HEK293 (cell line): ENCODE measurements at regions not wholly inside any gene's neighbourhood (a gene's known extent, or its start where the extent isn't known, plus 50 kb on each side); places are given as distances from the start of the nearest gene placed in this dataset.

Source experiments
- CTCF ChIA-PET: fragments of 350-600 bp; formaldehyde crosslinking; extraction: SDS; loops from one replicate; lab custom pipeline; 2021; ENCODE audit warnings: antibody characterized with exemption; lab: Yijun Ruan, JAX
- POLR2A ChIA-PET: fragments of 300-600 bp; formaldehyde crosslinking; extraction: SDS; loops from one replicate; lab custom pipeline; 2020; ENCODE audit warnings: antibody characterized with exemption, inconsistent platforms; lab: Yijun Ruan, JAX
- H3K27ac ChIP-seq: fragments of 200-500 bp; sonication (Bioruptor generic); 2 replicates; pipeline ENCODE4 v1.5.1; 2014; ENCODE audit warnings: low read depth, low read length, control low read depth, inconsistent platforms; ENCODE audit errors: extremely low read depth
- H3K36me3 ChIP-seq, 2 experiments: fragments of 200-500 bp in 1 of 2; sonication (Bioruptor generic) in 1 of 2; 1 replicate in 1 of 2; 2 replicates in 1 of 2; pipeline ENCODE4 v1.5.1; 2014 to 2017; ENCODE audit warnings: inconsistent platforms in 2 of 2, low read length in 2 of 2; ENCODE audit not compliant: control insufficient read depth in 2 of 2, insufficient read depth in 1 of 2
- H3K4me1 ChIP-seq: fragments of 200-500 bp; sonication (Bioruptor generic); 2 replicates; pipeline ENCODE4 v1.5.1; 2014; ENCODE audit warnings: mild to moderate bottlenecking, low read length, inconsistent platforms; ENCODE audit not compliant: control insufficient read depth, insufficient read depth
- H3K4me3 ChIP-seq: 2 replicates; pipeline ENCODE4 v1.5.1; 2011; ENCODE audit warnings: low read depth, mild to moderate bottlenecking, control low read depth, low read length, moderate library complexity
- H3K9me3 ChIP-seq: fragments of 200-500 bp; sonication (Bioruptor generic); 2 replicates; pipeline ENCODE4 v1.5.1; 2014; ENCODE audit warnings: low read depth, low read length, inconsistent platforms; ENCODE audit not compliant: control insufficient read depth, insufficient read depth
- BCL11A ChIP-seq: fragments of 450-650 bp; formaldehyde crosslinking; IDR thresholded peaks from 2 replicates; pipeline ENCODE4 v1.5.1; 2016; ENCODE audit warnings: low read depth, missing biosample characterization, missing genetic modification characterization
- CTCF ChIP-seq: fragments of 450-650 bp; formaldehyde crosslinking; IDR thresholded peaks from 2 replicates; pipeline ENCODE4 v1.5.1; 2016; ENCODE audit warnings: missing biosample characterization, missing genetic modification characterization
- IKZF3 ChIP-seq: fragments of 450-650 bp; IDR thresholded peaks from 2 replicates; pipeline ENCODE4 v1.5.0; 2018; ENCODE audit warnings: missing biosample characterization, mild to moderate bottlenecking, missing genetic modification characterization, moderate library complexity
- SP7 ChIP-seq: fragments of 450-650 bp; formaldehyde crosslinking; IDR thresholded peaks from 2 replicates; pipeline ENCODE4 v1.5.1; 2016; ENCODE audit warnings: missing biosample characterization, missing genetic modification characterization
- ZBTB6 ChIP-seq: fragments of 450-650 bp; formaldehyde crosslinking; IDR thresholded peaks from 2 replicates; pipeline ENCODE4 v1.5.1; 2017; ENCODE audit warnings: missing biosample characterization, missing genetic modification characterization
- ZNF112 ChIP-seq: fragments of 450-650 bp; formaldehyde crosslinking; IDR thresholded peaks from 2 replicates; pipeline ENCODE4 v1.5.0; 2017; ENCODE audit warnings: missing biosample characterization, missing genetic modification characterization
- ZNF175 ChIP-seq: fragments of 450-650 bp; formaldehyde crosslinking; IDR thresholded peaks from 2 replicates; pipeline ENCODE4 v1.5.1; 2016; ENCODE audit warnings: missing biosample characterization, missing genetic modification characterization
- ZNF223 ChIP-seq: fragments of 450-650 bp; formaldehyde crosslinking; IDR thresholded peaks from 2 replicates; pipeline ENCODE4 v1.5.1; 2016; ENCODE audit warnings: missing biosample characterization, missing genetic modification characterization
- ZNF266 ChIP-seq: fragments of 450-650 bp; formaldehyde crosslinking; IDR thresholded peaks from 2 replicates; pipeline ENCODE4 v1.5.1; 2016; ENCODE audit warnings: missing biosample characterization, missing genetic modification characterization, low read depth
- ZNF302 ChIP-seq: fragments of 450-650 bp; formaldehyde crosslinking; IDR thresholded peaks from 2 replicates; pipeline ENCODE4 v1.5.1; 2016; ENCODE audit warnings: missing biosample characterization, missing genetic modification characterization, low read depth
- ZNF324 ChIP-seq: fragments of 450-650 bp; formaldehyde crosslinking; IDR thresholded peaks from 2 replicates; pipeline ENCODE4 v1.5.1; 2016; ENCODE audit warnings: missing biosample characterization, missing genetic modification characterization
- ZNF354C ChIP-seq: fragments of 450-650 bp; formaldehyde crosslinking; IDR thresholded peaks from 2 replicates; pipeline ENCODE4 v1.5.1; 2016; ENCODE audit warnings: missing biosample characterization, missing genetic modification characterization, low read depth, borderline replicate concordance
- ZNF416 ChIP-seq: fragments of 450-650 bp; formaldehyde crosslinking; IDR thresholded peaks from 2 replicates; pipeline ENCODE4 v1.5.1; 2016; ENCODE audit warnings: missing biosample characterization, missing genetic modification characterization
- ZNF426 ChIP-seq: fragments of 450-650 bp; formaldehyde crosslinking; IDR thresholded peaks from 2 replicates; pipeline ENCODE4 v1.5.1; 2017; ENCODE audit warnings: missing biosample characterization, missing genetic modification characterization, mild to moderate bottlenecking, inconsistent platforms, moderate library complexity
- ZNF433 ChIP-seq: fragments of 450-650 bp; formaldehyde crosslinking; IDR thresholded peaks from 2 replicates; pipeline ENCODE4 v1.5.1; 2016; ENCODE audit warnings: missing biosample characterization, missing genetic modification characterization, low read depth
- ZNF510 ChIP-seq: fragments of 450-650 bp; formaldehyde crosslinking; IDR thresholded peaks from 2 replicates; pipeline ENCODE4 v1.5.1; 2018; ENCODE audit warnings: mild to moderate bottlenecking, missing genetic modification characterization, missing biosample characterization; ENCODE audit not compliant: insufficient replicate concordance
- ZNF558 ChIP-seq: fragments of 450-650 bp; formaldehyde crosslinking; IDR thresholded peaks from 2 replicates; pipeline ENCODE4 v1.5.1; 2016; ENCODE audit warnings: missing biosample characterization, missing genetic modification characterization
- ZNF692 ChIP-seq: fragments of 450-650 bp; formaldehyde crosslinking; IDR thresholded peaks from 2 replicates; pipeline ENCODE4 v1.5.1; 2016; ENCODE audit warnings: missing biosample characterization, missing genetic modification characterization
- ZNF776 ChIP-seq: fragments of 450-650 bp; formaldehyde crosslinking; IDR thresholded peaks from 2 replicates; pipeline ENCODE4 v1.5.0; 2017; ENCODE audit warnings: missing biosample characterization, missing genetic modification characterization, borderline replicate concordance
- ZNF843 ChIP-seq: fragments of 450-650 bp; formaldehyde crosslinking; IDR thresholded peaks from 2 replicates; pipeline ENCODE4 v1.5.1; 2016; ENCODE audit warnings: missing biosample characterization, missing genetic modification characterization
- ZSCAN5A ChIP-seq: fragments of 450-650 bp; formaldehyde crosslinking; IDR thresholded peaks from 2 replicates; pipeline ENCODE4 v1.5.1; 2016; ENCODE audit warnings: missing biosample characterization, missing genetic modification characterization
- TF ChIP-seq, protein P1 (sequence below): fragments of 450-650 bp; formaldehyde crosslinking; IDR thresholded peaks from 2 replicates; pipeline ENCODE4 v1.5.1; 2016; ENCODE audit warnings: missing biosample characterization, missing genetic modification characterization

DNA sequence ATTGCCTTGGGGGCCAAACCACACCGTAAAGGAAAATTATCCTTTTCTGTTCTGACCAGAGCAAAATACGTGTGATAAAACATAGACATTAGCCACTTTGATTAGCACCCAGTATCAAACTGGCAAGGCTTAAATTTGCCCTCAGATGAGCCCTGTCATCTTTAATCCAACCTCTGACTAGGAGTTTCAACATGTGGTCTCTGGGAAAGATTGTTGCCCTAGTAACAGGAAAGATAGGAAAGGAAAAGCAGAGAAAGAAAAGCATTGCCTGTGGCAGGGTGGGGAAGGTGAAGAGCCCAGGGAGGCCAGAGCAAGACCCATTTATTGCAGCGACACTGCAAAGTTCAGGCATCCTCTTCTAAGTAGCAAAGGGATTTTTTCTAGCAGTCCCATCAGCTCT is 181.5 kb upstream of the SCN7A start:
- ChIA-PET CTCF (no interaction called here), POLR2A (no interaction called here)
- H3K9me3 ChIP-seq: no peaks in the 10 kb centered on the region
- no peaks in the 10 kb centered on the region for H3K36me3 ChIP-seq
- no peak overlapping the region for H3K4me3 ChIP-seq
- H3K27ac ChIP-seq: no peak overlapping the region
- TF ChIP-seq ZNF266: no peak
- TF ChIP-seq ZNF558 (tag by site-specific recombination): no peak
- TF ChIP-seq, protein P1, sequence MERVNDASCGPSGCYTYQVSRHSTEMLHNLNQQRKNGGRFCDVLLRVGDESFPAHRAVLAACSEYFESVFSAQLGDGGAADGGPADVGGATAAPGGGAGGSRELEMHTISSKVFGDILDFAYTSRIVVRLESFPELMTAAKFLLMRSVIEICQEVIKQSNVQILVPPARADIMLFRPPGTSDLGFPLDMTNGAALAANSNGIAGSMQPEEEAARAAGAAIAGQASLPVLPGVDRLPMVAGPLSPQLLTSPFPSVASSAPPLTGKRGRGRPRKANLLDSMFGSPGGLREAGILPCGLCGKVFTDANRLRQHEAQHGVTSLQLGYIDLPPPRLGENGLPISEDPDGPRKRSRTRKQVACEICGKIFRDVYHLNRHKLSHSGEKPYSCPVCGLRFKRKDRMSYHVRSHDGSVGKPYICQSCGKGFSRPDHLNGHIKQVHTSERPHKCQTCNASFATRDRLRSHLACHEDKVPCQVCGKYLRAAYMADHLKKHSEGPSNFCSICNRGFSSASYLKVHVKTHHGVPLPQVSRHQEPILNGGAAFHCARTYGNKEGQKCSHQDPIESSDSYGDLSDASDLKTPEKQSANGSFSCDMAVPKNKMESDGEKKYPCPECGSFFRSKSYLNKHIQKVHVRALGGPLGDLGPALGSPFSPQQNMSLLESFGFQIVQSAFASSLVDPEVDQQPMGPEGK (tag by site-specific recombination): no peak
- no peak for TF ChIP-seq ZNF302 (tag by site-specific recombination)
- no peak for TF ChIP-seq ZNF223 (tag by site-specific recombination)
- no peak for TF ChIP-seq ZNF416 (tag by site-specific recombination)
- TF ChIP-seq, all 188 proteins: peak for 0
- no peaks in the 10 kb centered on the region for H3K4me1 ChIP-seq

DNA sequence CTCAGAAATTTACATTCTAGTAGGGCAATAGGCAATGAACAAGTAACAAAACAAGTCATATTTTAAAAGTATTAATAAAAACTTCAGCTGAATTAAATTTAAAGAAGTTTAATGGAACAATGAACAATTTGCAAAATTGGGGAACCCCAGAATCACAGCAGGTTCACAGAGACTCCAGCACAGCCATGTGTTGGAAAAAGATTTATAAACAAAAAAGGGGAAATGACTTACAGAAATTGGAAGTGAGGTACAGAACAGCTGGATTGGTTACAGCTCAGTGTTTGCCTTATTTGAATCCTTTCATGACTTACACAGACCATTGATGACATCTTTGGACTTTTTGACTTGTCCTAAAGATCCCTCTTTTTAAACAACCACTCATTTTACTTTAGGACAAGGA is 179.9 kb upstream of the SCN7A start:
- H3K27ac ChIP-seq: no peak overlapping the region
- no peak overlapping the region for H3K4me3 ChIP-seq
- TF ChIP-seq BCL11A (tag by site-specific recombination) (no peak), ZNF776 (tag by site-specific recombination) (no peak), ZSCAN5A (no peak), ZNF426 (tag by site-specific recombination) (no peak), SP7 (tag by site-specific recombination) (no peak), ZNF354C (no peak), ZNF510 (tag by site-specific recombination) (no peak), ZNF416 (tag by site-specific recombination) (no peak)
- ChIA-PET POLR2A (no interaction called here), CTCF (no interaction called here)
- no peaks in the 10 kb centered on the region for H3K9me3 ChIP-seq
- no peaks in the 10 kb centered on the region for H3K4me1 ChIP-seq
- no peaks in the 10 kb centered on the region for H3K36me3 ChIP-seq

DNA sequence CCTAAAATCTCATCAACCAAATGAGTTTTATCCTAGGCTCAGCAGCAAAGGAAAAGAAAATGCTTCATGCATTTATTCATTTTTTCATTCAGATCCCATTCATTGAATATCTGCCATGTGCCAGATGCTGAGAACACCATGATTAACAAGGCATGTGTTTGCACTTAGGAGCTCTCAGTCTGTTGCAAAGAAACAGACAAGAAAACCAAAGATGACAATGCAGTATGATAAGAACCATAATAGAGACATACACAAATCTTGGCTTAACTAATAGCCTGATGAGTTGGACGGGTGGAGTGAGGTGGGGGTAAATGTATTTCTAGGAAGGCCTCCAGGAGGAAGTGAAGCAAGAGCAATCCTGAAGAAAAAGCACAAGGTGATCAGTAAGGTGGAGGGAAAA is 177.8 kb upstream of the SCN7A start:
- ChIA-PET CTCF (no interaction called here), POLR2A (no interaction called here)
- TF ChIP-seq ZNF692 (tag by site-specific recombination) (no peak), IKZF3 (tag by site-specific recombination) (no peak), ZNF324 (no peak), ZNF843 (tag by site-specific recombination) (no peak), ZNF433 (tag by site-specific recombination) (no peak), CTCF (tag by site-specific recombination) (no peak), ZNF175 (tag by site-specific recombination) (no peak), ZBTB6 (tag by site-specific recombination) (no peak), ZNF112 (tag by site-specific recombination) (no peak)
- no peak overlapping the region for H3K27ac ChIP-seq
- no peaks in the 10 kb centered on the region for H3K36me3 ChIP-seq
- H3K4me1 ChIP-seq: no peaks in the 10 kb centered on the region
- H3K9me3 ChIP-seq: no peaks in the 10 kb centered on the region
- H3K4me3 ChIP-seq: no peak overlapping the region
